Endometrial microvascular endothelial cells (primary cell): ENCODE measurements at regions not wholly inside any gene's neighbourhood (a gene's known extent, or its start where the extent isn't known, plus 50 kb on each side); places are given as distances from the start of the nearest gene placed in this dataset.

Experiments used
- in situ Hi-C: cut with HindIII; loops from 2 replicates; pipeline ENCODE4 v1.10.0; 2017; ENCODE audit warnings: low sequenced_read_pairs, low pct_unique_long_range_greater_than_20kb; ENCODE audit errors: inconsistent ontology term

GRCh38 chr1:185681034-185681633 lies 53.1 kb upstream of the HMCN1 start:
- in situ Hi-C loops: no loop called here

- in situ Hi-C loops: no loop called here
Observed at GRCh38 chr1:185680453-185680852, 53.7 kb upstream of the HMCN1 start.

- in situ Hi-C loops: loop anchor here (10.0 kb wide), 2 partner anchors 114 to 514 kb away; no protein-coding TSS in a partner anchor
Observed at GRCh38 chr1:185679220-185679619, 55.0 kb upstream of the HMCN1 start.

- in situ Hi-C loops: loop anchor here (10.0 kb wide), 2 partner anchors 112 to 512 kb away; no protein-coding TSS in a partner anchor
Observed at GRCh38 chr1:185676969-185677368, 57.2 kb upstream of the HMCN1 start.

- in situ Hi-C loops: loop anchor here (10.0 kb wide), 2 partner anchors 109 to 509 kb away; no protein-coding TSS in a partner anchor
Observed at GRCh38 chr1:185674201-185674600, 60.0 kb upstream of the HMCN1 start.

GRCh38 chr1:185672719-185673360 lies 61.4 kb upstream of the HMCN1 start:
- in situ Hi-C loops: loop anchor here (10.0 kb wide), 2 partner anchors 108 to 508 kb away; no protein-coding TSS in a partner anchor

GRCh38 chr1:185670187-185670627 lies 64.0 kb upstream of the HMCN1 start:
- in situ Hi-C loops: loop anchor here (10.0 kb wide), 2 partner anchors 105 to 505 kb away; no protein-coding TSS in a partner anchor

GRCh38 chr1:185668013-185668412 lies 66.2 kb upstream of the HMCN1 start:
- in situ Hi-C loops: no loop called here

GRCh38 chr1:185666582-185666981 lies 67.6 kb upstream of the HMCN1 start:
- in situ Hi-C loops: no loop called here

GRCh38 chr1:185663771-185664296 lies 70.4 kb upstream of the HMCN1 start:
- in situ Hi-C loops: no loop called here

- in situ Hi-C loops: no loop called here
Observed at GRCh38 chr1:185663332-185663731, 70.9 kb upstream of the HMCN1 start.

- in situ Hi-C loops: no loop called here
Observed at GRCh38 chr1:185661971-185662370, 72.2 kb upstream of the HMCN1 start.

- in situ Hi-C loops: no loop called here
Observed at GRCh38 chr1:185656663-185657062, 77.5 kb upstream of the HMCN1 start.

- in situ Hi-C loops: no loop called here
Observed at GRCh38 chr1:185654952-185655314, 79.3 kb upstream of the HMCN1 start.

GRCh38 chr1:185654199-185654951 lies 79.8 kb upstream of the HMCN1 start:
- in situ Hi-C loops: no loop called here

GRCh38 chr1:185653615-185654014 lies 80.6 kb upstream of the HMCN1 start:
- in situ Hi-C loops: no loop called here

GRCh38 chr1:185652348-185652747 lies 81.8 kb upstream of the HMCN1 start:
- in situ Hi-C loops: no loop called here

GRCh38 chr1:185650602-185651230 lies 83.5 kb upstream of the HMCN1 start:
- in situ Hi-C loops: no loop called here
